HEK293 (cell line): ENCODE measurements at regions not wholly inside any gene's neighbourhood (a gene's known extent, or its start where the extent isn't known, plus 50 kb on each side); places are given as distances from the start of the nearest gene placed in this dataset.

Experiments used
- CTCF ChIA-PET: fragments of 350-600 bp; formaldehyde crosslinking; extraction: SDS; loops from one replicate; lab custom pipeline; 2021; ENCODE audit warnings: antibody characterized with exemption; lab: Yijun Ruan, JAX
- POLR2A ChIA-PET: fragments of 300-600 bp; formaldehyde crosslinking; extraction: SDS; loops from one replicate; lab custom pipeline; 2020; ENCODE audit warnings: antibody characterized with exemption, inconsistent platforms; lab: Yijun Ruan, JAX
- H3K27ac ChIP-seq: fragments of 200-500 bp; sonication (Bioruptor generic); 2 replicates; pipeline ENCODE4 v1.5.1; 2014; ENCODE audit warnings: low read depth, low read length, control low read depth, inconsistent platforms; ENCODE audit errors: extremely low read depth
- H3K36me3 ChIP-seq, 2 experiments: fragments of 200-500 bp in 1 of 2; sonication (Bioruptor generic) in 1 of 2; 1 replicate in 1 of 2; 2 replicates in 1 of 2; pipeline ENCODE4 v1.5.1; 2014 to 2017; ENCODE audit warnings: inconsistent platforms in 2 of 2, low read length in 2 of 2; ENCODE audit not compliant: control insufficient read depth in 2 of 2, insufficient read depth in 1 of 2
- H3K4me1 ChIP-seq: fragments of 200-500 bp; sonication (Bioruptor generic); 2 replicates; pipeline ENCODE4 v1.5.1; 2014; ENCODE audit warnings: mild to moderate bottlenecking, low read length, inconsistent platforms; ENCODE audit not compliant: control insufficient read depth, insufficient read depth
- H3K4me3 ChIP-seq: 2 replicates; pipeline ENCODE4 v1.5.1; 2011; ENCODE audit warnings: low read depth, mild to moderate bottlenecking, control low read depth, low read length, moderate library complexity
- H3K9me3 ChIP-seq: fragments of 200-500 bp; sonication (Bioruptor generic); 2 replicates; pipeline ENCODE4 v1.5.1; 2014; ENCODE audit warnings: low read depth, low read length, inconsistent platforms; ENCODE audit not compliant: control insufficient read depth, insufficient read depth
- BCL6B ChIP-seq: fragments of 450-650 bp; formaldehyde crosslinking; IDR thresholded peaks from 2 replicates; pipeline ENCODE4 v1.5.1; 2017; ENCODE audit warnings: missing biosample characterization, missing genetic modification characterization
- GFI1B ChIP-seq: fragments of 450-650 bp; formaldehyde crosslinking; IDR thresholded peaks from 2 replicates; pipeline ENCODE4 v1.5.1; 2016; ENCODE audit warnings: missing biosample characterization, missing genetic modification characterization
- HOXA7 ChIP-seq: sonication (generic); formaldehyde crosslinking; IDR thresholded peaks from 2 replicates; pipeline ENCODE4 v1.8.1; 2022; ENCODE audit warnings: missing genetic modification reagents, borderline replicate concordance
- MZF1 ChIP-seq: fragments of 450-650 bp; formaldehyde crosslinking; IDR thresholded peaks from 2 replicates; pipeline ENCODE4 v1.5.1; 2017; ENCODE audit warnings: missing biosample characterization, missing genetic modification characterization, borderline replicate concordance
- PATZ1 ChIP-seq: fragments of 450-650 bp; formaldehyde crosslinking; IDR thresholded peaks from 2 replicates; pipeline ENCODE4 v1.5.1; 2016; ENCODE audit warnings: missing biosample characterization, missing genetic modification characterization
- SALL2 ChIP-seq: fragments of 450-650 bp; formaldehyde crosslinking; IDR thresholded peaks from 2 replicates; pipeline ENCODE4 v1.5.0; 2017; ENCODE audit warnings: missing biosample characterization, mild to moderate bottlenecking, missing genetic modification characterization, borderline replicate concordance
- TCF7L2 ChIP-seq: IDR thresholded peaks from 2 replicates; pipeline ENCODE4 v1.6.1; 2011; ENCODE audit warnings: low read depth, mild to moderate bottlenecking, inconsistent platforms, low read length, moderate library complexity, borderline replicate concordance
- ZFP3 ChIP-seq: fragments of 450-650 bp; formaldehyde crosslinking; IDR thresholded peaks from 2 replicates; pipeline ENCODE4 v1.5.1; 2016; ENCODE audit warnings: low read depth, missing biosample characterization, missing genetic modification characterization
- ZFP41 ChIP-seq: fragments of 450-650 bp; formaldehyde crosslinking; IDR thresholded peaks from 2 replicates; pipeline ENCODE4 v1.5.1; 2016; ENCODE audit warnings: missing biosample characterization, missing genetic modification characterization, borderline replicate concordance
- ZNF239 ChIP-seq: fragments of 450-650 bp; formaldehyde crosslinking; IDR thresholded peaks from 2 replicates; pipeline ENCODE4 v1.5.1; 2016; ENCODE audit warnings: missing biosample characterization, missing genetic modification characterization
- ZNF24 ChIP-seq: fragments of 450-650 bp; formaldehyde crosslinking; IDR thresholded peaks from 2 replicates; pipeline ENCODE4 v1.5.1; 2016; ENCODE audit warnings: missing biosample characterization, missing genetic modification characterization
- ZNF292 ChIP-seq: fragments of 450-650 bp; formaldehyde crosslinking; IDR thresholded peaks from 2 replicates; pipeline ENCODE4 v1.5.1; 2016; ENCODE audit warnings: low read depth, missing biosample characterization, missing genetic modification characterization, borderline replicate concordance
- ZNF394 ChIP-seq: fragments of 450-650 bp; formaldehyde crosslinking; IDR thresholded peaks from 2 replicates; pipeline ENCODE4 v1.5.1; 2016; ENCODE audit warnings: missing biosample characterization, missing genetic modification characterization, mild to moderate bottlenecking, moderate library complexity, borderline replicate concordance
- ZNF48 ChIP-seq: fragments of 450-650 bp; formaldehyde crosslinking; IDR thresholded peaks from 2 replicates; pipeline ENCODE4 v1.5.1; 2016; ENCODE audit warnings: missing biosample characterization, missing genetic modification characterization
- ZNF596 ChIP-seq: fragments of 450-650 bp; IDR thresholded peaks from 2 replicates; pipeline ENCODE4 v1.5.0; 2018; ENCODE audit warnings: missing biosample characterization, mild to moderate bottlenecking, missing genetic modification characterization, moderate library complexity
- ZNF677 ChIP-seq: fragments of 450-650 bp; IDR thresholded peaks from 2 replicates; pipeline ENCODE4 v1.5.0; 2018; ENCODE audit warnings: missing biosample characterization, mild to moderate bottlenecking, missing genetic modification characterization, moderate library complexity
- ZNF692 ChIP-seq: fragments of 450-650 bp; formaldehyde crosslinking; IDR thresholded peaks from 2 replicates; pipeline ENCODE4 v1.5.1; 2016; ENCODE audit warnings: missing biosample characterization, missing genetic modification characterization
- ZNF701 ChIP-seq: fragments of 450-650 bp; formaldehyde crosslinking; IDR thresholded peaks from 2 replicates; pipeline ENCODE4 v1.5.1; 2016; ENCODE audit warnings: missing biosample characterization, missing genetic modification characterization
- ZNF785 ChIP-seq: fragments of 450-650 bp; formaldehyde crosslinking; IDR thresholded peaks from 2 replicates; pipeline ENCODE4 v1.5.1; 2016; ENCODE audit warnings: missing biosample characterization, missing genetic modification characterization
- ZSCAN30 ChIP-seq: fragments of 450-650 bp; IDR thresholded peaks from 2 replicates; pipeline ENCODE4 v1.5.1; 2018; ENCODE audit warnings: missing biosample characterization, mild to moderate bottlenecking, missing genetic modification characterization, moderate library complexity
- TF ChIP-seq, protein P1 (sequence below): fragments of 450-650 bp; formaldehyde crosslinking; IDR thresholded peaks from 2 replicates; pipeline ENCODE4 v1.5.1; 2016; ENCODE audit warnings: missing biosample characterization, missing genetic modification characterization

DNA sequence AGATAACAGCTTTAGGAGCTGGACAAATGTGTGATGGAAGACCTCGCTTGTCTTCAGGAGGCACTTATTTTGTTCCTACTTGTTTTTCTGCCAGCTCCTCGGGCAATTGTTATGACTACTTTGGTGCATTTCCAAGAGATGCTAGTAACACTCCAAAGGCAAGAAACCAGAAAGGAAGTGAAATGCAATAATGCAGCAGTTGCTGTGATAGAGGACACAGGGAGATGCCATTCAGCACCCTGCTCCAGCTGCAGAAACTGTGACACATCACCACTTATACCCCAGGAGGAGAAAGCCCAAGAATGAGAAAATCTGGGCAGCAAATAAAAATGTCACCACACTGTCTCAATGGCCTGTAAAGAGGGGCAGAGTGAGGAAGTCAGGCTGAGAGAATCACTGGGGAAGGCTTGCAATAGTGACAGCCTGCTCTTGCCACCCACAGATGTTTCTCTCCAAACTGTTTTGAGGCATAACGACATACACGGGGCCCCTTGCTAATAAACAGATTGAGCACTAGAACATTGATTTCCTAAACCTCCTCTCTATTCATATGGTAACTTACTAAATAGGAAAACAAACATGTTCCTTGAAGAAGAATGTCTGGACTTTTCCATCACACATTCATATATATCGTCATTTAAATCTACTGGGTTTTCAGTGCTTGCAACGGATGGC is 195.5 kb upstream of the PRNP start (continued):
- no peak for TF ChIP-seq BCL6B (tag by site-specific recombination)
- no peak for TF ChIP-seq ZNF24 (tag by site-specific recombination)
- TF ChIP-seq ZNF292 (tag by site-specific recombination): no peak
- TF ChIP-seq TCF7L2: no peak
- TF ChIP-seq, all 188 proteins: peak for 0

- no peak overlapping the region for H3K4me3 ChIP-seq
- ChIA-PET CTCF (no interaction called here), POLR2A (no interaction called here)
- H3K9me3 ChIP-seq: no peaks in the 10 kb centered on the region
- TF ChIP-seq HOXA7 (no peak), ZNF701 (tag by site-specific recombination) (no peak), ZNF48 (no peak), ZNF677 (no peak), MZF1 (no peak), SALL2 (tag by site-specific recombination) (no peak), BCL6B (tag by site-specific recombination) (no peak), PATZ1 (no peak), ZNF596 (no peak), ZNF239 (tag by site-specific recombination) (no peak), ZFP3 (tag by site-specific recombination) (no peak), ZNF24 (tag by site-specific recombination) (no peak), ZSCAN30 (no peak), GFI1B (tag by site-specific recombination) (no peak), ZFP41 (tag by site-specific recombination) (no peak), ZNF785 (no peak), ZNF692 (tag by site-specific recombination) (no peak), ZNF394 (tag by site-specific recombination) (no peak)
- TF ChIP-seq, protein P1, sequence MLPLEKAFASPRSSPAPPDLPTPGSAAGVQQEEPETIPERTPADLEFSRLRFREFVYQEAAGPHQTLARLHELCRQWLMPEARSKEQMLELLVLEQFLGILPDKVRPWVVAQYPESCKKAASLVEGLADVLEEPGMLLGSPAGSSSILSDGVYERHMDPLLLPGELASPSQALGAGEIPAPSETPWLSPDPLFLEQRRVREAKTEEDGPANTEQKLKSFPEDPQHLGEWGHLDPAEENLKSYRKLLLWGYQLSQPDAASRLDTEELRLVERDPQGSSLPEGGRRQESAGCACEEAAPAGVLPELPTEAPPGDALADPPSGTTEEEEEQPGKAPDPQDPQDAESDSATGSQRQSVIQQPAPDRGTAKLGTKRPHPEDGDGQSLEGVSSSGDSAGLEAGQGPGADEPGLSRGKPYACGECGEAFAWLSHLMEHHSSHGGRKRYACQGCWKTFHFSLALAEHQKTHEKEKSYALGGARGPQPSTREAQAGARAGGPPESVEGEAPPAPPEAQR (tag by site-specific recombination): no peak
- 0 out of 2 replicates have a peak, but pooled peaks cover under 1% of the 10 kb centered on the region for H3K4me1 ChIP-seq
- H3K27ac ChIP-seq: no peak overlapping the region
- no peaks in the 10 kb centered on the region for H3K36me3 ChIP-seq
Measured at GRCh38 chr20:4490045-4490444, 196.2 kb upstream of the PRNP start.
